Heart left ventricle (tissue), 13 donors: ENCODE measurements at regions not wholly inside any gene's neighbourhood (a gene's known extent, or its start where the extent isn't known, plus 50 kb on each side); places are given as distances from the start of the nearest gene placed in this dataset.

Source experiments
- CTCF ChIP-seq, 12 donors: fragments of 200-600 bp; sonication (generic) in 4 of 12; IDR thresholded peaks; one replicate each; pipeline versions ENCODE4 v1.5.0 to v1.8.0; 2018 to 2022; ENCODE audit warnings: antibody characterized with exemption in 12 of 12, mild to moderate bottlenecking in 5 of 12
- POLR2A ChIP-seq, 2 donors: fragments of 450-650 bp; IDR thresholded peaks; one replicate each; pipeline ENCODE4 v1.6.1; 2017; ENCODE audit warnings: antibody characterized with exemption in 2 of 2, mild to moderate bottlenecking in 2 of 2, moderate library complexity in 2 of 2
- donor health status: ischemic (EF 13 %, LVEDD 7.1; RV severe dilation, severe dysfunction).
- donor health status: DM: no; HTN: yes; CAD: no.
- donor health status: DM: no; HTN: no; CAD: no.
- donor health status: ischemic (EF 25% LVEDD 6.9; RV normal size, moderate dysfunction).
- donor health status: ischemic (EF 25% LVEDD 5.7; RV mildly dilated, moderate dysfunction).
- donor health status: ischemic (EF 35%, LVEDD 5.7; RV mildly dilated, moderate dysfunction).
- donor health status: nonischemic (EF 11% LVEDD 7.7; RV severe dilation, severe dysfunction).
- donor health status: DM: yes; HTN: yes; CAD: no.
- donor health status: PGD.
- donor health status: ischemic (EF 29% LVEDD 5.4; RV normal size, mild dysfunction).
- donor health status: nonischemic (EF 23%, LVEDD 6.1; RV moderate dilation, normal function).

DNA sequence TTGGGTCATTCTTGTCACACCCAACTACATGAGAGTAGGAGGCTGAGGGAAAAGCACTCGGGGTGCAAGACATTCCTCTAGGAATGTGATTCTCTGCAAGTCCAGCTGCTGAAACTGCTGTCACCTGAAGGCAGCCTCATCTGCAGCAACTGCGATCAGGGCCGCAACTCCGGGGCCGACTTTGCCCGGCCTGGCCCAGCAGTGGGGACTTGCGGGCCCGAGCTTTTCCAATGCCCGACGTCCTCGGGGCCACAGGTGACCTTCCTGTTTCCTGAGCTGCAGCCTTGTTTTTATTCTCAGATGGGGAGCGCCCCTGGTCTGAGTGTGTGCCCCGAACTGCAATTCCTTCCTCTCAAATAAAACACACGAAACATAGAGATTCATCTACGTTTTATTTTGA is 104.7 kb upstream of the NKX1-1 start:
- TF ChIP-seq CTCF (IDR thresholded peaks at IDR 0.05) (no peak), POLR2A (IDR thresholded peaks at IDR 0.05) (no peak)
